HCT116 (cell line): ENCODE measurements at regions not wholly inside any gene's neighbourhood (a gene's known extent, or its start where the extent isn't known, plus 50 kb on each side); places are given as distances from the start of the nearest gene placed in this dataset.

ENCODE experiments used
- ATAC-seq: fragments of 200-7000 bp; cut with Tn5 transposase; 2 replicates; pipeline ENCODE4 v1.9.1; 2020; ENCODE audit warnings: mild to moderate bottlenecking, moderate library complexity
- BruUV-seq: library from RNA; stranded (reverse); fragments of 400-500 nt; replicated peaks from 2 replicates; lab custom pipeline; 2021; lab: Mats Ljungman, UMichigan
- CTCF ChIA-PET: fragments of 300-600 bp; sonication (Branson Sonifier 250); formaldehyde crosslinking; loops from one replicate; lab custom pipeline; 2021; ENCODE audit warnings: antibody characterized with exemption; lab: Charles Lee
- POLR2A ChIA-PET: fragments of 300-600, 350-600 bp; sonication (Branson Sonifier 250); formaldehyde crosslinking; loops from one replicate; lab custom pipeline; 2021; ENCODE audit warnings: antibody characterized with exemption; lab: Charles Lee
- RAD21 ChIA-PET, 2 experiments: fragments of 300-600 bp; sonication (Branson Sonifier 250); formaldehyde crosslinking; loops; one replicate each; lab custom pipeline; 2023; ENCODE audit warnings: low total read pairs in 2 of 2; ENCODE audit not compliant: uncharacterized antibody in 2 of 2, unreplicated experiment in 2 of 2, low non-redundant PET in 1 of 2; lab: Charles Lee
- DNase-seq: peaks from one replicate; pipeline ENCODE4 v3.0.0-alpha.2; 2010; ENCODE audit warnings: low read depth, low spot score
- H2AFZ ChIP-seq: fragments of 200-600 bp; shearing (Covaris generic), sonication (generic); 2 replicates; pipeline ENCODE4 v1.6.1; 2017; ENCODE audit warnings: low read depth, mixed run types, mixed read lengths, antibody characterized with exemption, low read length; ENCODE audit not compliant: poor library complexity, severe bottlenecking
- H3K27ac ChIP-seq: 2 replicates; pipeline ENCODE4 v1.5.1; 2012; ENCODE audit warnings: low read depth, low read length
- H3K27me3 ChIP-seq: fragments of 200-600 bp; sonication (generic); 2 replicates; pipeline ENCODE4 v1.6.1; 2016; ENCODE audit warnings: mixed run types, low read length, mixed read lengths; ENCODE audit not compliant: insufficient read depth
- H3K36me3 ChIP-seq, 2 experiments: fragments of 200-500 bp in 1 of 2; fragments of 200-600 bp in 1 of 2; sonication (Bioruptor generic) in 1 of 2; sonication (generic) in 1 of 2; 2 replicates each; pipeline versions ENCODE4 v1.5.1 to v1.6.1; 2014 to 2016; ENCODE audit warnings: low read length in 2 of 2, inconsistent platforms in 1 of 2, mixed read lengths in 1 of 2, mixed run types in 1 of 2; ENCODE audit not compliant: insufficient read depth in 2 of 2, control insufficient read depth in 1 of 2
- H3K4me1 ChIP-seq, 2 experiments: fragments of 200-600 bp in 1 of 2; sonication (generic) in 1 of 2; 2 replicates each; pipeline versions ENCODE4 v1.5.1 to v1.6.1; 2012 to 2017; ENCODE audit warnings: low read length in 2 of 2, inconsistent platforms in 1 of 2, mild to moderate bottlenecking in 1 of 2, mixed read lengths in 1 of 2, mixed run types in 1 of 2, moderate library complexity in 1 of 2; ENCODE audit not compliant: insufficient read depth in 2 of 2, control insufficient read depth in 1 of 2
- H3K4me2 ChIP-seq: fragments of 200-600 bp; sonication (generic); 2 replicates; pipeline ENCODE4 v1.6.1; 2017; ENCODE audit warnings: mixed run types, low read length, mixed read lengths
- H3K4me3 ChIP-seq, 2 experiments: fragments of 200-600 bp in 1 of 2; sonication (generic) in 1 of 2; replicated peaks in 1 of 2; 2 replicates each; pipeline ENCODE4 v1.5.1; 2011 to 2016; ENCODE audit warnings: low read length in 2 of 2, control low read depth in 1 of 2, low read depth in 1 of 2, mild to moderate bottlenecking in 1 of 2, mixed read lengths in 1 of 2, mixed run types in 1 of 2
- H3K79me2 ChIP-seq: fragments of 200-600 bp; sonication (generic); 2 replicates; pipeline ENCODE4 v1.6.1; 2017; ENCODE audit warnings: mild to moderate bottlenecking, mixed run types, low read length, moderate library complexity, mixed read lengths; ENCODE audit not compliant: insufficient read depth
- H3K9ac ChIP-seq: fragments of 200-600 bp; sonication (generic); 2 replicates; pipeline ENCODE4 v1.6.1; 2016; ENCODE audit warnings: low read length, mixed read lengths
- H3K9me2 ChIP-seq: fragments of 200-600 bp; sonication (generic), shearing (Covaris generic); 2 replicates; pipeline ENCODE4 v1.6.1; 2017; ENCODE audit warnings: mixed run types, mild to moderate bottlenecking, moderate library complexity; ENCODE audit not compliant: insufficient read depth
- H3K9me3 ChIP-seq, 2 experiments: fragments of 200-500 bp in 1 of 2; fragments of 200-600 bp in 1 of 2; sonication (Bioruptor generic) in 1 of 2; sonication (generic) in 1 of 2; 2 replicates each; pipeline ENCODE4 v1.6.1; 2014 to 2017; ENCODE audit warnings: low read length in 2 of 2, mixed read lengths in 2 of 2, inconsistent platforms in 1 of 2, low read depth in 1 of 2, mild to moderate bottlenecking in 1 of 2, mixed run types in 1 of 2, moderate library complexity in 1 of 2; ENCODE audit not compliant: control insufficient read depth in 1 of 2, insufficient read depth in 1 of 2
- H4K20me1 ChIP-seq: fragments of 200-600 bp; sonication (generic), shearing (Covaris generic); 2 replicates; pipeline ENCODE4 v1.6.1; 2017; ENCODE audit warnings: mixed run types, mild to moderate bottlenecking, moderate library complexity; ENCODE audit not compliant: insufficient read depth
- ATF3 ChIP-seq: IDR thresholded peaks from 2 replicates; pipeline ENCODE4 v1.6.1; 2012
- CBX3 ChIP-seq: IDR thresholded peaks from 2 replicates; pipeline ENCODE4 v1.6.1; 2012; ENCODE audit warnings: low read depth
- CEBPB ChIP-seq: IDR thresholded peaks from 2 replicates; pipeline ENCODE4 v1.6.1; 2012; ENCODE audit warnings: low read depth
- CTCF ChIP-seq, 3 experiments: fragments of 200-600 bp in 1 of 3; sonication (generic) in 1 of 3; IDR thresholded peaks in 2 of 3; conservative IDR thresholded peaks in 1 of 3; 2 replicates each; pipeline ENCODE4 v1.5.1; 2012 to 2017; ENCODE audit warnings: low read depth in 2 of 3, low read length in 2 of 3, antibody characterized with exemption in 1 of 3, borderline replicate concordance in 1 of 3, control low read depth in 1 of 3, mild to moderate bottlenecking in 1 of 3, mixed read lengths in 1 of 3, mixed run types in 1 of 3, moderate library complexity in 1 of 3; ENCODE audit not compliant: insufficient read depth in 1 of 3
- EGR1 ChIP-seq: IDR thresholded peaks from 2 replicates; pipeline ENCODE4 v1.6.1; 2012; ENCODE audit warnings: low read depth
- ELF1 ChIP-seq: IDR thresholded peaks from 2 replicates; pipeline ENCODE4 v1.6.1; 2012; ENCODE audit warnings: low read depth, borderline replicate concordance
- EZH2phosphoT487 ChIP-seq: fragments of 200-600 bp; IDR thresholded peaks from 2 replicates; pipeline ENCODE4 v1.6.1; 2018; ENCODE audit warnings: antibody characterized with exemption, borderline replicate concordance
- FOSL1 ChIP-seq: IDR thresholded peaks from 2 replicates; pipeline ENCODE4 v1.6.1; 2012; ENCODE audit warnings: low read depth
- JUND ChIP-seq: IDR thresholded peaks from 2 replicates; pipeline ENCODE4 v1.6.1; 2012
- MAX ChIP-seq: IDR thresholded peaks from 2 replicates; pipeline ENCODE4 v1.6.1; 2012
- POLR2A ChIP-seq: IDR thresholded peaks from 2 replicates; pipeline ENCODE4 v1.7.0; 2011; ENCODE audit warnings: borderline replicate concordance; ENCODE audit not compliant: insufficient read depth, insufficient read length; ENCODE audit errors: extremely low read depth
- RAD21 ChIP-seq: IDR thresholded peaks from 2 replicates; pipeline ENCODE4 v1.6.1; 2012; ENCODE audit warnings: low read depth, mild to moderate bottlenecking
- REST ChIP-seq: IDR thresholded peaks from 2 replicates; pipeline ENCODE4 v1.6.1; 2012; ENCODE audit warnings: low read depth
- SIN3A ChIP-seq: IDR thresholded peaks from 2 replicates; pipeline ENCODE4 v1.6.1; 2012; ENCODE audit warnings: low read depth
- SP1 ChIP-seq: IDR thresholded peaks from 2 replicates; pipeline ENCODE4 v1.6.1; 2012; ENCODE audit warnings: low read depth
- SRF ChIP-seq: IDR thresholded peaks from 2 replicates; pipeline ENCODE4 v1.6.1; 2012; ENCODE audit warnings: low read depth
- TCF7L2 ChIP-seq: IDR thresholded peaks from 2 replicates; pipeline ENCODE4 v1.7.0; 2011; ENCODE audit warnings: borderline replicate concordance, inconsistent platforms; ENCODE audit not compliant: insufficient read depth, insufficient read length; ENCODE audit errors: extremely low read depth
- YY1 ChIP-seq: IDR thresholded peaks from 2 replicates; pipeline ENCODE4 v1.6.1; 2011; ENCODE audit warnings: low read length, low read depth, moderate library complexity, mild to moderate bottlenecking; ENCODE audit not compliant: insufficient replicate concordance; ENCODE audit errors: extremely low read depth
- ZBTB33 ChIP-seq: IDR thresholded peaks from 2 replicates; pipeline ENCODE4 v1.6.1; 2011; ENCODE audit warnings: mild to moderate bottlenecking, low read length, moderate library complexity; ENCODE audit not compliant: insufficient replicate concordance; ENCODE audit errors: extremely low read depth
- ZFX ChIP-seq: fragments of 450-650 bp; IDR thresholded peaks from 2 replicates; pipeline ENCODE4 v1.6.1; 2017
- intact Hi-C: fragments of 100-400 bp; cut with micrococcal nuclease; formaldehyde crosslinking; loops from 2 replicates; pipeline ENCODE4 v1.10.0; 2022

- intact Hi-C loops, result no loop called here
- no TSS peak for BruUV-seq
These were observed 100.4 kb downstream of the SLIT2 start for GRCh38 chr4:20352163-20352431.

More at GRCh38 chr4:20352163-20352431, 100.4 kb downstream of the SLIT2 start:
- no peaks in the 10 kb centered on the region for H4K20me1 ChIP-seq
- TF ChIP-seq MAX, result no peak
- TF ChIP-seq RAD21, result no peak
- no peak for TF ChIP-seq JUND
- no peak for TF ChIP-seq EZH2phosphoT487
- TF ChIP-seq CTCF (IDR thresholded peaks at IDR 0.05 in 2 of 3, conservative IDR thresholded peaks at IDR 0.05 in 1 of 3; ENCODE audit: borderline replicate concordance in 1 of 3, insufficient read depth in 1 of 3, low read depth in 2 of 3, low read length in 2 of 3), result no peak
- no peak for TF ChIP-seq ATF3
- no peak for TF ChIP-seq SIN3A
- TF ChIP-seq ZBTB33, result no peak
- TF ChIP-seq TCF7L2, result no peak
- TF ChIP-seq ELF1, result no peak
- TF ChIP-seq POLR2A, result no peak
- TF ChIP-seq EGR1, result no peak
- no peak for TF ChIP-seq SP1
- no peak for TF ChIP-seq YY1
- no peak for TF ChIP-seq REST
- no peak for TF ChIP-seq CEBPB
- TF ChIP-seq FOSL1, result no peak
- TF ChIP-seq SRF, result no peak
- TF ChIP-seq ZFX, result no peak
- no peak for TF ChIP-seq CBX3
- H3K36me3 ChIP-seq, result no peaks in the 10 kb centered on the region
- no peak overlapping the region for H2AFZ ChIP-seq
- POLR2A ChIA-PET, result no interaction called here
- H3K4me2 ChIP-seq, result no peak overlapping the region
- no peaks in the 10 kb centered on the region for H3K9me3 ChIP-seq
- CTCF ChIA-PET, result no interaction called here
- H3K9me2 ChIP-seq, result no peaks in the 10 kb centered on the region
- no peaks in the 10 kb centered on the region for H3K4me1 ChIP-seq
- no peaks in the 10 kb centered on the region for H3K79me2 ChIP-seq
- RAD21 ChIA-PET, result no interaction called here
- DNase-seq, result no peak
- ATAC-seq, result no peak
- peaks cover 4% of the 10 kb centered on the region; the same call in 1 of the 2 replicates for H3K27me3 ChIP-seq
- H3K27ac ChIP-seq, result no peak overlapping the region
- H3K9ac ChIP-seq, result no peak overlapping the region
- H3K4me3 ChIP-seq, result no peak overlapping the region
